Left ventricle myocardium inferior (tissue), 1 donor: ENCODE measurements at regions not wholly inside any gene's neighbourhood (a gene's known extent, or its start where the extent isn't known, plus 50 kb on each side); places are given as distances from the start of the nearest gene placed in this dataset.

ENCODE experiments used
- DNase-seq: peaks from one replicate; pipeline ENCODE4 v3.0.0-alpha.2; 2020
- H3K27ac ChIP-seq: fragments of 200-600 bp; replicated peaks from 2 replicates; pipeline ENCODE4 v1.8.0; 2021
- H3K27me3 ChIP-seq: fragments of 200-600 bp; 2 replicates; pipeline ENCODE4 v1.8.0; 2021; ENCODE audit warnings: low read depth
- H3K36me3 ChIP-seq: fragments of 200-600 bp; 2 replicates; pipeline ENCODE4 v1.8.0; 2021
- H3K4me1 ChIP-seq: fragments of 200-600 bp; 2 replicates; pipeline ENCODE4 v1.8.0; 2021
- H3K4me3 ChIP-seq: fragments of 200-600 bp; 2 replicates; pipeline ENCODE4 v1.8.0; 2021; ENCODE audit warnings: mild to moderate bottlenecking, moderate library complexity
- H3K9me3 ChIP-seq: fragments of 200-600 bp; replicated peaks from 2 replicates; pipeline ENCODE4 v1.8.0; 2021
- CTCF ChIP-seq: fragments of 200-600 bp; IDR thresholded peaks from 2 replicates; pipeline ENCODE4 v1.8.0; 2021; ENCODE audit warnings: antibody characterized with exemption, mild to moderate bottlenecking, borderline replicate concordance
- intact Hi-C: fragments of 100-400 bp; cut with micrococcal nuclease; formaldehyde crosslinking; loops from one replicate; pipeline ENCODE4 v1.11.0; 2022
- donor health status: DM: no; HTN: yes; CAD: no; lungs with severe emphysema.

GRCh38 chr10:8975535-8975934 is 921.0 kb downstream of the GATA3 start:
- no peak overlapping the region for H3K4me3 ChIP-seq

GRCh38 chr10:8978100-8978499 is 923.6 kb downstream of the GATA3 start:
- intact Hi-C loops: no loop called here
- Histone ChIP-seq H3K27ac (no peak overlapping the region), H3K27me3 (no peaks in the 10 kb centered on the region), H3K4me1 (no peaks in the 10 kb centered on the region), H3K9me3 (peaks cover 4% of the 10 kb centered on the region), H3K4me3 (no peak overlapping the region), H3K36me3 (no peaks in the 10 kb centered on the region)
- TF ChIP-seq CTCF: no peak
- DNase-seq: no peak

More at GRCh38 chr10:8975535-8975934, 921.0 kb downstream of the GATA3 start:
- H3K27me3 ChIP-seq: no peaks in the 10 kb centered on the region
- DNase-seq: no peak
- H3K4me1 ChIP-seq: no peaks in the 10 kb centered on the region
- TF ChIP-seq CTCF: no peak
- no peak overlapping the region for H3K27ac ChIP-seq
- intact Hi-C loops: no loop called here
- no peaks in the 10 kb centered on the region for H3K9me3 ChIP-seq
- no peaks in the 10 kb centered on the region for H3K36me3 ChIP-seq

GRCh38 chr10:8979976-8980375 is 925.5 kb downstream of the GATA3 start:
- Histone ChIP-seq H3K36me3 (no peaks in the 10 kb centered on the region), H3K4me1 (no peaks in the 10 kb centered on the region), H3K27me3 (no peaks in the 10 kb centered on the region), H3K27ac (no peak overlapping the region), H3K9me3 (peaks cover 14% of the 10 kb centered on the region), H3K4me3 (no peak overlapping the region)
- no peak for DNase-seq
- TF ChIP-seq CTCF: no peak
- intact Hi-C loops: no loop called here

- Histone ChIP-seq H3K4me3 (no peak overlapping the region), H3K36me3 (no peaks in the 10 kb centered on the region), H3K4me1 (no peaks in the 10 kb centered on the region), H3K27me3 (no peaks in the 10 kb centered on the region), H3K9me3 (peaks cover 14% of the 10 kb centered on the region), H3K27ac (no peak overlapping the region)
- no peak for DNase-seq
- intact Hi-C loops: no loop called here
- TF ChIP-seq CTCF: no peak
Observed at GRCh38 chr10:8981277-8981676, 926.8 kb downstream of the GATA3 start.

- no peak overlapping the region for H3K4me3 ChIP-seq
- no peaks in the 10 kb centered on the region for H3K36me3 ChIP-seq
- no peak for DNase-seq
- peaks cover 14% of the 10 kb centered on the region for H3K9me3 ChIP-seq
- H3K27me3 ChIP-seq: no peaks in the 10 kb centered on the region
- no peaks in the 10 kb centered on the region for H3K4me1 ChIP-seq
- TF ChIP-seq CTCF: no peak
- intact Hi-C loops: no loop called here
- H3K27ac ChIP-seq: no peak overlapping the region
Observed at GRCh38 chr10:8985651-8986050, 931.2 kb downstream of the GATA3 start.

GRCh38 chr10:8986975-8987374 is 932.5 kb downstream of the GATA3 start:
- H3K9me3 ChIP-seq: peaks cover 14% of the 10 kb centered on the region
- intact Hi-C loops: no loop called here
- no peaks in the 10 kb centered on the region for H3K27me3 ChIP-seq
- no peaks in the 10 kb centered on the region for H3K4me1 ChIP-seq
- no peak for DNase-seq
- no peak overlapping the region for H3K4me3 ChIP-seq
- no peak overlapping the region for H3K27ac ChIP-seq
- no peaks in the 10 kb centered on the region for H3K36me3 ChIP-seq
- TF ChIP-seq CTCF: no peak
